Endodermal cell (in vitro differentiated cells): ENCODE measurements at regions not wholly inside any gene's neighbourhood (a gene's known extent, or its start where the extent isn't known, plus 50 kb on each side); places are given as distances from the start of the nearest gene placed in this dataset.
A peak's percentile ranks its signal among the peaks of the same experiment; 100 is the strongest.

Experiments used
- DNase-seq: peaks from one replicate; pipeline ENCODE4 v3.0.0-alpha.2; 2017
- H3K27ac ChIP-seq: 2 replicates; pipeline ENCODE4 v1.5.1; 2013; ENCODE audit warnings: mild to moderate bottlenecking, low read depth, low read length, moderate library complexity
- H3K27me3 ChIP-seq: 2 replicates; pipeline ENCODE4 v1.6.1; 2013; ENCODE audit warnings: mild to moderate bottlenecking, low read length, moderate library complexity; ENCODE audit not compliant: insufficient read depth, control insufficient read depth, poor library complexity, severe bottlenecking
- H3K36me3 ChIP-seq: 2 replicates; pipeline ENCODE4 v1.7.0; 2013; ENCODE audit warnings: mild to moderate bottlenecking, low read length, moderate library complexity; ENCODE audit not compliant: control insufficient read depth, insufficient read depth
- H3K4me1 ChIP-seq: one replicate; pipeline ENCODE4 v1.7.0; 2013; ENCODE audit warnings: low read length; ENCODE audit not compliant: control insufficient read depth, insufficient read depth
- H3K4me3 ChIP-seq: 2 replicates; pipeline ENCODE4 v1.5.1; 2013; ENCODE audit warnings: mild to moderate bottlenecking, low read length, moderate library complexity
- H3K9ac ChIP-seq: 2 replicates; pipeline ENCODE4 v1.6.1; 2013; ENCODE audit warnings: mild to moderate bottlenecking, low read length, moderate library complexity; ENCODE audit not compliant: poor library complexity, severe bottlenecking; ENCODE audit errors: extremely low read depth
- H3K9me3 ChIP-seq: 2 replicates; pipeline ENCODE4 v1.6.1; 2013; ENCODE audit warnings: mild to moderate bottlenecking, low read length, moderate library complexity; ENCODE audit not compliant: control insufficient read depth
- H3K27ac Mint-ChIP-seq: 2 replicates; pipeline ENCODE4 v1.8.0; 2020; ENCODE audit warnings: mixed read lengths
- H3K27me3 Mint-ChIP-seq: 2 replicates; pipeline ENCODE4 v1.8.0; 2021; ENCODE audit warnings: mild to moderate bottlenecking, mixed read lengths; ENCODE audit not compliant: insufficient read depth
- H3K36me3 Mint-ChIP-seq: 2 replicates; pipeline ENCODE4 v1.8.0; 2020; ENCODE audit warnings: low read depth, mixed read lengths
- H3K4me1 Mint-ChIP-seq: 2 replicates; pipeline ENCODE4 v1.8.0; 2020; ENCODE audit warnings: mixed read lengths
- H3K4me3 Mint-ChIP-seq: 2 replicates; pipeline ENCODE4 v1.8.0; 2020; ENCODE audit warnings: mild to moderate bottlenecking, moderate library complexity, mixed read lengths
- H3K9me3 Mint-ChIP-seq: 2 replicates; pipeline ENCODE4 v1.8.0; 2020; ENCODE audit warnings: mild to moderate bottlenecking, mixed read lengths
- CTCF ChIP-seq: fragments of 200-600 bp; sonication (generic); conservative IDR thresholded peaks from 2 replicates; pipeline ENCODE4 v1.5.0; 2021; ENCODE audit warnings: antibody characterized with exemption, mild to moderate bottlenecking
- WGBS, 2 experiments: methylation state at CpG; one replicate each; pipeline versions ENCODE4 v1.1.5 to v1.1.7; 2013; ENCODE audit warnings: missing lambda C conversion rate in 2 of 2, mixed read lengths in 1 of 2; ENCODE audit not compliant: insufficient coverage in 1 of 2, insufficient read length in 1 of 2; 5-methylcytosine and 5-hydroxymethylcytosine counted together

DNA sequence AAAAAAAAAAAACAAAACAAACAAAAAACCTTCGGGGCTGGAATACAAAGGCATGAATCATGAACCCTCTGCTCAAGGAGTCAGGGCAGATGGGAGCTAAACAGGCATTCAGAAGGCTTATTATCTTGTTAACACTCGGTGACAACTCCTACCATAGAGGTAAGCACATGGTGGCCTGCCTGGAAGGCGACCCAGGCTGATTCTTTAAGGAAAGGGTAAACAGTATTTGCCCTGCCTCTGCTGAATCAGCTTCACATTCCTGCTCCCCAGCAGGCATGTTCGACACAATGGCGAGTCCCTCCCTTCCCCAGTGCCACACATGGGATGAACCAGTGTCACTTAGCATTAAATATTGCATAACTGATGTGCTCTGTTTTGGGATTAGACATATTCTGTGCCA lies 191.9 kb downstream of the ARL4C start:
- no peaks in the 10 kb centered on the region for H3K27me3 Mint-ChIP-seq
- H3K9me3 Mint-ChIP-seq, result peaks cover 4% of the 10 kb centered on the region
- Histone ChIP-seq H3K27ac (no peak overlapping the region), H3K9me3 (peaks cover 6% of the 10 kb centered on the region), H3K4me3 (no peak overlapping the region), H3K27me3 (no peaks in the 10 kb centered on the region), H3K36me3 (no peaks in the 10 kb centered on the region), H3K4me1 (peaks cover 3% of the 10 kb centered on the region), H3K9ac (no peak overlapping the region)
- H3K4me3 Mint-ChIP-seq, result no peak overlapping the region
- H3K4me1 Mint-ChIP-seq, result peaks cover 19% of the 10 kb centered on the region
- DNase-seq, result peak; percentile 86
- no peaks in the 10 kb centered on the region for H3K36me3 Mint-ChIP-seq
- peak overlapping the region; percentile 36 for H3K27ac Mint-ChIP-seq
- no peak for TF ChIP-seq CTCF
- 0 to 12% methylated on average over 2 to 5 of the region's 5 CpGs for WGBS, 2 experiments

DNA sequence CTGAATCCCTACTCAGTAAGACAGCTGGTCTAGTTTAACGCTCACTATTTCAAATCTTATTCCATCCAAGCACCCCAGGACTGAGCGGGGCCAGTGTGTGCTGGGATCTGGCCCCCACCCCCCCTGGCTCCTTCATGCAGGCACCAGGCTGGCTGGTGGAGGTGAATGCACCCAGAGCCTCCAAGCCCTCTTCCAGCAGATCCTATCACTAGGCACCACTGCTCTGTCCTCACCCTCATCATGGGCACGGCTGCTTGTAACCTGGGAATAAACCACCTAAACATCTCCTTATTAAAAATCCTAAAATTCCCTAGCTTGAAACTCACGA lies 194.3 kb downstream of the ARL4C start:
- 93 to 100% methylated on average over 1 to 4 of the region's 4 CpGs for WGBS, 2 experiments
- no peak for TF ChIP-seq CTCF
- H3K9ac ChIP-seq, result no peak overlapping the region
- H3K9me3 ChIP-seq, result peaks cover 6% of the 10 kb centered on the region
- H3K27ac ChIP-seq, result no peak overlapping the region
- DNase-seq, result no peak
- peaks cover 3% of the 10 kb centered on the region for H3K4me1 ChIP-seq
- Mint-ChIP-seq H3K27me3 (no peaks in the 10 kb centered on the region), H3K27ac (no peak overlapping the region), H3K36me3 (no peaks in the 10 kb centered on the region), H3K4me1 (peaks cover 19% of the 10 kb centered on the region), H3K4me3 (no peak overlapping the region), H3K9me3 (peaks cover 4% of the 10 kb centered on the region)
- H3K27me3 ChIP-seq, result no peaks in the 10 kb centered on the region
- H3K4me3 ChIP-seq, result no peak overlapping the region
- no peaks in the 10 kb centered on the region for H3K36me3 ChIP-seq

GRCh38 chr2:234300932-234301823 lies 195.7 kb downstream of the ARL4C start:
- no peaks in the 10 kb centered on the region for H3K9me3 ChIP-seq
- Mint-ChIP-seq H3K27me3 (no peaks in the 10 kb centered on the region), H3K9me3 (no peaks in the 10 kb centered on the region), H3K27ac (no peak overlapping the region), H3K4me3 (no peak overlapping the region), H3K36me3 (no peaks in the 10 kb centered on the region), H3K4me1 (peaks cover 19% of the 10 kb centered on the region)
- no peak overlapping the region for H3K9ac ChIP-seq
- H3K36me3 ChIP-seq, result no peaks in the 10 kb centered on the region
- H3K27me3 ChIP-seq, result no peaks in the 10 kb centered on the region
- no peak overlapping the region for H3K27ac ChIP-seq
- WGBS, 2 experiments, result 87 to 88% methylated on average over 13 to 18 of the region's 18 CpGs
- no peak overlapping the region for H3K4me3 ChIP-seq
- peaks cover 3% of the 10 kb centered on the region for H3K4me1 ChIP-seq
- no peak for DNase-seq
- TF ChIP-seq CTCF, result no peak
